HepG2 (cell line): ENCODE measurements at regions not wholly inside any gene's neighbourhood (a gene's known extent, or its start where the extent isn't known, plus 50 kb on each side); places are given as distances from the start of the nearest gene placed in this dataset.

Experiments used
- ATAC-seq: fragments of 200-7000 bp; cut with Tn5 transposase; 3 replicates; pipeline ENCODE4 v1.9.1; 2020; ENCODE audit warnings: mild to moderate bottlenecking, moderate library complexity
- BruUV-seq: library from RNA; stranded (reverse); fragments of 400-500 nt; replicated peaks from 2 replicates; lab custom pipeline; 2021; lab: Mats Ljungman, UMichigan
- CTCF ChIA-PET: fragments of 300-600 bp; formaldehyde crosslinking; extraction: SDS; loops from one replicate; lab custom pipeline; 2021; ENCODE audit warnings: low total read pairs, inconsistent platforms, low intra/inter-chr PET ratio; lab: Yijun Ruan, JAX
- POLR2A ChIA-PET: fragments of 350-600 bp; sonication (Branson Sonifier 250); formaldehyde crosslinking; loops from one replicate; lab custom pipeline; 2020; ENCODE audit warnings: antibody characterized with exemption, inconsistent platforms; lab: Yijun Ruan, JAX
- DNase-seq: peaks from one replicate; pipeline ENCODE4 v3.0.0-alpha.2; 2015; ENCODE audit warnings: low spot score
- FAIRE-seq: peaks from 3 replicates; lab custom pipeline; 2011; peaks lifted over from hg19 to GRCh38; lab: Jason Lieb, UNC
- H2AFZ ChIP-seq: one replicate; pipeline ENCODE4 v1.6.1; 2011; ENCODE audit warnings: low read length, inconsistent platforms
- H3K27ac ChIP-seq: fragments of 300-600 bp; 3 replicates; pipeline ENCODE4 v1.8.0; 2011; ENCODE audit warnings: mixed run types, mild to moderate bottlenecking, mixed read lengths, low read length, inconsistent platforms; ENCODE audit not compliant: insufficient read depth; ENCODE audit errors: extremely low read length
- H3K27me3 ChIP-seq, 2 experiments: fragments of 200-600 bp in 1 of 2; 2 replicates in 1 of 2; 3 replicates in 1 of 2; pipeline versions ENCODE4 v1.6.0 to v1.8.0; 2011; ENCODE audit warnings: low read length in 2 of 2, mild to moderate bottlenecking in 2 of 2, moderate library complexity in 2 of 2, inconsistent platforms in 1 of 2; ENCODE audit not compliant: insufficient read depth in 2 of 2, control insufficient read depth in 1 of 2
- H3K36me3 ChIP-seq, 2 experiments: fragments of 200-600 bp in 1 of 2; replicated peaks in 1 of 2; 2 replicates in 1 of 2; 3 replicates in 1 of 2; pipeline versions ENCODE4 v1.5.1 to v1.8.0; 2011; ENCODE audit warnings: low read length in 2 of 2, inconsistent platforms in 1 of 2; ENCODE audit not compliant: insufficient read depth in 2 of 2, control insufficient read depth in 1 of 2
- H3K4me1 ChIP-seq: 2 replicates; pipeline ENCODE4 v1.5.1; 2012; ENCODE audit warnings: low read length, inconsistent platforms; ENCODE audit not compliant: insufficient read depth
- H3K4me2 ChIP-seq: 2 replicates; pipeline ENCODE4 v1.6.0; 2011; ENCODE audit warnings: low read depth, low read length, inconsistent platforms
- H3K4me3 ChIP-seq, 3 experiments: fragments of 200-600 bp in 1 of 3; sonication (generic), shearing (Covaris generic) in 1 of 3; replicated peaks in 1 of 3; 2 replicates each; pipeline ENCODE4 v1.5.1; 2011 to 2016; ENCODE audit warnings: low read length in 3 of 3, inconsistent platforms in 2 of 3, low read depth in 2 of 3, mild to moderate bottlenecking in 2 of 3, control low read depth in 1 of 3, mixed read lengths in 1 of 3; ENCODE audit not compliant: insufficient read depth in 1 of 3
- H3K79me2 ChIP-seq: one replicate; pipeline ENCODE4 v1.6.1; 2011; ENCODE audit warnings: low read length, inconsistent platforms; ENCODE audit not compliant: insufficient read depth
- H3K9ac ChIP-seq: 2 replicates; pipeline ENCODE4 v1.6.0; 2011; ENCODE audit warnings: mild to moderate bottlenecking, low read depth, low read length, inconsistent platforms; ENCODE audit not compliant: insufficient read depth
- H3K9me3 ChIP-seq: 2 replicates; pipeline ENCODE4 v1.5.1; 2012; ENCODE audit warnings: mild to moderate bottlenecking, low read length
- H4K20me1 ChIP-seq: 2 replicates; pipeline ENCODE4 v1.6.0; 2011; ENCODE audit warnings: inconsistent platforms, mild to moderate bottlenecking, low read length, moderate library complexity; ENCODE audit not compliant: insufficient read depth
- CBX2 ChIP-seq, 2 experiments: fragments of 200-600 bp in 1 of 2; sonication (generic); formaldehyde crosslinking in 1 of 2; IDR thresholded peaks; 2 replicates each; pipeline versions ENCODE4 v1.7.0 to v1.8.1; 2018 to 2022; ENCODE audit warnings: low read depth in 2 of 2, low read length in 1 of 2, mild to moderate bottlenecking in 1 of 2, missing genetic modification reagents in 1 of 2
- CERS6 ChIP-seq: sonication (generic); formaldehyde crosslinking; IDR thresholded peaks from 2 replicates; pipeline ENCODE4 v1.5.0; 2020; ENCODE audit warnings: missing genetic modification reagents
- CSRNP1 ChIP-seq: sonication (generic); formaldehyde crosslinking; IDR thresholded peaks from 2 replicates; pipeline ENCODE4 v1.8.1; 2023; ENCODE audit warnings: mild to moderate bottlenecking, missing genetic modification reagents
- FOXP4 ChIP-seq: sonication (generic); formaldehyde crosslinking; IDR thresholded peaks from 2 replicates; pipeline ENCODE4 v1.4.0; 2020; ENCODE audit warnings: missing genetic modification reagents
- GMEB2 ChIP-seq: IDR thresholded peaks from 2 replicates; pipeline ENCODE4 v1.6.1; 2016; ENCODE audit warnings: missing biosample characterization, missing genetic modification reagents, low read depth
- NR2F6 ChIP-seq, 2 experiments: IDR thresholded peaks; 2 replicates each; pipeline ENCODE4 v1.6.1; 2016; ENCODE audit warnings: antibody characterized with exemption in 1 of 2, mild to moderate bottlenecking in 1 of 2
- SOX5 ChIP-seq: IDR thresholded peaks from 2 replicates; pipeline ENCODE4 v1.6.1; 2016; ENCODE audit warnings: borderline replicate concordance
- TBP ChIP-seq: sonication (generic); formaldehyde crosslinking; IDR thresholded peaks from 2 replicates; pipeline ENCODE4 v1.5.0; 2020; ENCODE audit warnings: missing genetic modification reagents
- ZBTB2 ChIP-seq: sonication (generic); formaldehyde crosslinking; IDR thresholded peaks from 2 replicates; pipeline ENCODE4 v1.8.0; 2022; ENCODE audit warnings: low read depth, missing genetic modification reagents
- ZBTB44 ChIP-seq: sonication (generic); formaldehyde crosslinking; IDR thresholded peaks from 2 replicates; pipeline ENCODE4 v1.4.0; 2020; ENCODE audit warnings: missing genetic modification reagents
- ZNF350 ChIP-seq: sonication (generic); formaldehyde crosslinking; IDR thresholded peaks from 2 replicates; pipeline ENCODE4 v1.4.0; 2020; ENCODE audit warnings: mild to moderate bottlenecking, low read depth, missing genetic modification reagents, borderline replicate concordance
- ZNF512 ChIP-seq: sonication (generic); formaldehyde crosslinking; IDR thresholded peaks from 2 replicates; pipeline ENCODE4 v1.4.0; 2020; ENCODE audit warnings: mild to moderate bottlenecking, missing genetic modification reagents
- ZNF777 ChIP-seq: sonication (generic); formaldehyde crosslinking; IDR thresholded peaks from 2 replicates; pipeline ENCODE4 v1.4.0; 2020; ENCODE audit warnings: missing genetic modification reagents
- WGBS: methylation state at CpG from one replicate; pipeline ENCODE4 v1.1.6; 2017; ENCODE audit warnings: low lambda C conversion rate; 5-methylcytosine and 5-hydroxymethylcytosine counted together
- in situ Hi-C: cut with HindIII; loops from 2 replicates; pipeline ENCODE4 v1.10.0; 2017; ENCODE audit warnings: low pct_unique_long_range_greater_than_20kb; ENCODE audit not compliant: extremely low pct_ligation_motif_present
- intact Hi-C: fragments of 100-400 bp; cut with micrococcal nuclease; formaldehyde crosslinking; loops from one replicate; pipeline ENCODE4 v1.10.0; 2022; ENCODE audit not compliant: unreplicated experiment

GRCh38 chr15:62457100-62457499 is 292.0 kb upstream of the C2CD4B start:
- Histone ChIP-seq H3K4me1 (peaks cover 24% of the 10 kb centered on the region), H3K9me3 (no peaks in the 10 kb centered on the region), H3K27me3 (no peaks in the 10 kb centered on the region), H3K4me3 (no peak overlapping the region), H4K20me1 (no peaks in the 10 kb centered on the region), H3K36me3 (no peaks in the 10 kb centered on the region), H3K79me2 (no peaks in the 10 kb centered on the region), H3K27ac (no peak overlapping the region), H2AFZ (no peak overlapping the region), H3K4me2 (no peak overlapping the region), H3K9ac (no peak overlapping the region)
- no peak for DNase-seq
- in situ Hi-C loops (no loop called here), intact Hi-C loops (no loop called here)
- CTCF ChIA-PET, result no interaction called here
- no peak for ATAC-seq
- 92% methylated on average over 6 of the region's 6 CpGs for WGBS
- POLR2A ChIA-PET, result no interaction called here
- no TSS peak for BruUV-seq
- no peak for FAIRE-seq
- TF ChIP-seq SOX5 (CRISPR knock-in tag) (no peak), ZBTB2 (no peak), CBX2 (IDR thresholded peaks at IDR 0.05; ENCODE audit: low read depth, low read length) (no peak), CBX2 (CRISPR knock-in tag; IDR thresholded peaks at IDR 0.05; ENCODE audit: low read depth) (no peak), ZBTB44 (CRISPR knock-in tag) (no peak), ZNF350 (no peak), TBP (CRISPR knock-in tag) (no peak), ZNF777 (CRISPR knock-in tag) (no peak), NR2F6 (IDR thresholded peaks at IDR 0.05) (no peak), NR2F6 (CRISPR knock-in tag; IDR thresholded peaks at IDR 0.05) (no peak), CERS6 (CRISPR knock-in tag) (no peak), CSRNP1 (CRISPR knock-in tag) (no peak), GMEB2 (CRISPR knock-in tag) (no peak), FOXP4 (no peak), ZNF512 (CRISPR knock-in tag) (no peak)
